Stimulated activated naive CD8-positive, alpha-beta T cell treated with anti-CD3 and anti-CD28 coated beads, Interleukin-15, Interleukin-2, amounts not matched to agents 100 U/mL and 50 U/mL, for 24 hours (primary cell): ENCODE measurements at regions not wholly inside any gene's neighbourhood (a gene's known extent, or its start where the extent isn't known, plus 50 kb on each side); places are given as distances from the start of the nearest gene placed in this dataset.

ENCODE experiments used
- ATAC-seq: fragments of 150-1000 bp; cut with Tn5 transposase; one replicate; pipeline ENCODE4 v1.10.0; 2021
- DNase-seq: peaks from one replicate; pipeline ENCODE4 v3.0.0; 2021

DNA sequence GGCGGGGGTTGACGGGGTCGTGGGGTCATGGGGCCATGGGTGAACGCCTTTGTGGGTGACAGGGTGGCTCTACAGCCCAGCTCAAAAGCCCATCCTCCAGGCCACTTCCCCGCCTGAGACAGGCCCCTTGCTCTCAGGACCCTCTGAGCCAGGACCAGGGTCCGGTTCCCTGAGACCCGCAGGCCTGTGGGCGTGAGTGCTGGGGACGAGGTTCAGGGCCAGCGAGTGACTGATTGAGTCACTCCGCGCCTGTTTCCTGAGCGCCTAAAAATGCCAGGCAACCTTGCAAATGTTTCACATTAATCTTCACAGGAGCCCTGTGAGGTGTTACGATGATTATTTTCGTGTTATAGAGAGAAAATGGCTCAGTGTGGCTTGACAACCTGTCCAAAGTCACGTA, 97.8 kb downstream of the ZNF674 start:
- peak; percentile 47 for ATAC-seq
- DNase-seq = no peak

DNA sequence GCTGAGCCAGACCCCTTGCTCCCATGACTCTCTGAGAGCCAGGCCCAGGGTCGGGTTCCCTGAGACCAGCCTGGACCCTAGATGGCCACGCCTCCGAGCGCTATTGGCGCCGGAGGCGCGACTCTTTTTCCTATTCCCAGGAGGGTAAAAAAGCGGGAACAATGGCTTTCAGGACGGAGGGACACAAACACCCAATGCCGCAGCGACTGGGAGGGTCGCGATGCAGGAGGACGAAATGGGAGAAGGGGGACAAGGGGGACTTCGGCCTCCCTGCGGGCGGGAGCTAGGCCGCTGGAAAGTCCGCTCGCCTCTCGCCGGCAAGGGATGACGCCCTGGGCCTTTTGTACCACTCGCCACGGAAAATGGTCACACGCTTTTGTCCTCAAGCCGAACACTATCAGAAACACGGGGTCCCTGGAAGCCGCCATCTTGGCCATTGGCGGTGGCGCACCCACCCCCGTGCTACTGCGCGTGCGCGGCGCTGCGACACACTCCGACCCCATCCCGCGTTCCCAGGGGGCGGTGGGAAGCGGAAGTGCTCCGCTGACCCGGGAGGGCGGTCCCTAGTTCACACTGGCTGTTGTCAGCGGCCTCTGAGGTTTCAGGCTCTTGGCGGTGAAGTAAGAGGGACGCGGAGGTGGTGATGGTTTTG, 98.4 kb downstream of the ZNF674 start:
- peak; percentile 89 for DNase-seq

DNA sequence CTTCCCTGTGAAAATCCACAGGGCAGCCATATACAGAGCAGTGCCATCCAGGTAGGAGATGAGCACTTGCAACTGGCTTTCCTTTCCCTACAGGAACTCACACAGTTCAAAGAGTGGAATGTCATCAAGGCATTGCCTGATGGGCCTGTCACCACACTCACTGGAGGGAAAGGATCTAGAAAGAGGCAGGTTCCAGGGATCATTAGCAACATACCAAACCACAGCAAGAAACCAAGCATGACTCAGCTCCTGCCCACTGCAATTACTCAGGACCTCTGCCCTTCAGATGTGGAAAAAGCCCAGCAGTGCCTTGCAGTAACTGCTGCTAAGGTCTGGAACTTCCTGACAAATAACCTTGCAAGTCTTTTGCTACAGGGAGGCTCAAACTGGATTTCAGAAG, 101.2 kb downstream of the ZNF674 start:
- ATAC-seq (peak; percentile 11), DNase-seq (peak; percentile 25)

More for the DNA sequence above, 98.4 kb downstream of the ZNF674 start:
- peak; percentile 92 for ATAC-seq

DNA sequence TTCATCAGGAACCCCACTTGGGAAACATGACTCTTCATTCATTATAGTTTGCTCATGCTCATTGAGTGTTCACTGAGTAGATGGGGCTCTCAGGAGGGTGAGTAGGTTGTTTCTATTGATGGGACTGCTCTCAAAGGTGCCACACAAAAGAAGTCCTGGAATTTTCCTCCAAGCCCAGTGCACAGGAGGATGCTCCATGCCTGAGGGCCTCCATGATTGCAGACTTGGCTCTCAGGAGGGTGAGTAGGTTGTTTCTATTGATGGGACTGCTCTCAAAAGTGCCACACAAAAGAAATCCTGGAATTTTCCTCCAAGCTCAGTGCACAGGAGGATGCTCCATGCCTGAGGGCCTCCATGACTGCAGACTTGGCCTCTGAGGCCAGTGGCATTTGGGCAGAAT, 108.5 kb downstream of the ZNF674 start:
- ATAC-seq (no peak), DNase-seq (no peak)

DNA sequence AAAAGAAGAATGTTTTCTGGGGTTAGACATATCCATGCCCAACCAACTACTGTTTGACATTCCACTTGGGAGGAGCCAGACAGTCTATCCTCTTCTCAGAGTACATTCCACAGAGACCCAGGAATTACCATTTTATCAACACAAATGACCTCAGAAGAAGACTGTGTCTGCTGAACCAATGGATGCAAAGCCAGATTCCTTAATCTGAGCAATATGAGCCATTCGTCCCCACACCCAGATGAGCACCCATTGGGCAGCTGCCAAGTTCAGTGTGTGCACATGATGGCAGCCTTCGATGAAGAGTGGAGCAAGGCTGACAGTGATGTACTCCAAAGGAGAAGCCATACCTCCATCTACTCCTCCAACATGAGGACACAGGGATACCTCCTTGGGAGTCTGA, 111.3 kb downstream of the ZNF674 start:
- DNase-seq (no peak), ATAC-seq (no peak)

DNA sequence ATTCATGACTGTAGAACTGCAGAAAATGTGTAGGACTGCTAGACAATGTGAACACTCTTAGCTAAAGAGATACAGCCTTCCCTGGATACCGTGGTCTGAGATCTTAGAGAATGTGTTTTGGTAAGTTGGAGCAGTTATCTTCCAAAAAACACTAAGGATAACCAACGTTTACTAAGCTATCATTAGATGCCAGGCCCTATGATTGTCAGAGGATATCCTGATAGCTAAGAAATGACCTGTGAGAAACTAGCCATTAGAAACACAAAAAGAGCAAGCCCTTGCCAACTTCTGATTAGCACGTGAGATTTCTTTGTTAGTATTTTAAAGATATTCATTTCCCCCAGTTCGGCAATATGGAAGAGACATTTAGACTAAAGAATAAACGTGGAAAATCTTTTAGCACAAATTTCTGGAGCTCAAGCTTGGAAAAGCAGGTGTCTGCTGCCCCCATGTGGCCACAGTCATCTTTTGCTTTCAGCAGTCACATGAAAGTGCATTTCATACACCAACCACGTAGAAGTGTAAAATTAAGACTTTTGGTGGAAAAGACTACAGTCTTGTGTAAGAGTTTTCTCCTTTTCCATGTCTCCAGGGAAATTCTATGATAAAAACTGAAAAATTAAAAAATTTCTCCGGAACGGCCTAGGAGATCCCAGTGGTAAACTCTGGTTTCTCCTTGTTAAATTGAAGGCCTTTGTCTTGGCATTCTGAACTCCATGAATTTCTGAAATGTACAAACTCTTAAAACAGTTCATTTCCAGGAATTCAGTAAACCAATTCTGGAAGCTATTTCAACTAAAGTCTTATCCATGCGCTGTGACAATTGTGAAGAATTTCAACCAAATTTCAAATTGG, 136.4 kb downstream of the ZNF674 start:
- ATAC-seq = no peak
- peak; percentile 72 for DNase-seq

DNA sequence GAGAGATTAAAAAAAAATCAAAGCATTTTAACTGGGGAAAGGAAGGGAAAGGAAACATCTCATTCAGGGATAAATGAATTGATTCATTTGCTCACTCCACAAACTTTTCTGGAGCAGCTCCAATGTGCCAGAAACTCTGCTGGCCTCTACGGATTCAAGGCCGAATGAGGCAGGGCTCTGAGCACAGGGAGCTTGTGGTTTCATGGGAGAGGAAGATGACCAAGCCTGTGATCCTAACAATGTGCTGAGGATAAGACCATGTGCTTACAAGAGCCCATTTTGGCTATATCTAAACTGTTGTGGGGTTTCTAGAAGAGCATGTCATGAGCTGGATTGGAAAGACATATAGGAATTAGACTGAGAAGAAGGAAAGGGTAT, 137.5 kb downstream of the ZNF674 start:
- ATAC-seq = no peak
- DNase-seq = no peak

DNA sequence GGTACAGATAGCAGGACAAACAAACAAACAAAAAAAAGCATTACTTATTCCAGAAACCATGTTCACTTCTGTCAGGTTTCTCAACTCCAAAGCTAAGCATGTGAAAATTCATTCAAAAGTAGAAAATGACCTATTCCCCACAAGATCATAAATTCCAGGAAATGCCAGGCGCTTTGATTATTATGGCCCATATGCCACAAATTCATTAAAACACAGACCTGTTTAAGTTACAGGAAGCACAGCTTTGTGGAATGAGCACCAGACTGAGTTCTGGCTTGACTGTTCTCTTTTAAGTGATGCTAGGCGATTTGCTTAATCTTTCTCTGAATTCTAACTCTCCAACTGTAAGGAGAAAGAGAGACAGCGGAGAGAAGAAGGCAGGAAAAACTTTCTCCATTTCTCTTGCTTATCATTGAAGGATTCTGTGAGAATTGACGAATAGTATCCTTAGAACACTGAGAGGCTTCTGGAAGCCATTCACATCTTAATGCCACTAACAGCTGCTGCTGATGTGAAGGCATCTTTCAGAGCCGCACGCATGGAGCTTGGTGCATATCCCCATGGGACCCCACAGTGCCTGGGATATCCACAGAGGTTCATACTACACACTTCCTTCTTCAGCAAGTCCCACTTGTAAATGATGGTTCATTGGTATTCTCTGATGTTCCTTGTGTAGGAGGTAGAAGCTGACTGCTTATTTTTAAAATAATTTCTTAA, 138.0 kb downstream of the ZNF674 start:
- no peak for DNase-seq

DNA sequence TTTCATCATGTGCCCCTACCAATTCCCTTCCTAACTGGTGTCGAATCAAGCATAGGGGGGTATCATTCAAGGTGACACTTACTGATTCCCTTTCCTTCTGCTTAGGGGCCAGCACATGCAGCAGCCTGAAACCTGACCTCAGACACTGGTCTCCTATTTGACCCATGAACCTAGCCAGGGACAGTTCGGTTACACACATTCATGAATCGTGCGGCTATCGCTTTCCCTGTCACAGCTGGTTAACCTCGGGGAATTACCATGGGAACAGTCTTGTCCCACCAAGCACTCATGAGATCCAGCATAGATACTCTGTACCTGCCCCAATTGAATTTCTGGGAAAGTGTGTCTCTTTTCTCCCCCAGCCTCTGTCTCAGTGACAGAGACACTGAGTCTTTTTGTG, 140.4 kb downstream of the ZNF674 start:
- ATAC-seq = no peak
- no peak for DNase-seq

More for the DNA sequence above, 138.0 kb downstream of the ZNF674 start:
- no peak for ATAC-seq

DNA sequence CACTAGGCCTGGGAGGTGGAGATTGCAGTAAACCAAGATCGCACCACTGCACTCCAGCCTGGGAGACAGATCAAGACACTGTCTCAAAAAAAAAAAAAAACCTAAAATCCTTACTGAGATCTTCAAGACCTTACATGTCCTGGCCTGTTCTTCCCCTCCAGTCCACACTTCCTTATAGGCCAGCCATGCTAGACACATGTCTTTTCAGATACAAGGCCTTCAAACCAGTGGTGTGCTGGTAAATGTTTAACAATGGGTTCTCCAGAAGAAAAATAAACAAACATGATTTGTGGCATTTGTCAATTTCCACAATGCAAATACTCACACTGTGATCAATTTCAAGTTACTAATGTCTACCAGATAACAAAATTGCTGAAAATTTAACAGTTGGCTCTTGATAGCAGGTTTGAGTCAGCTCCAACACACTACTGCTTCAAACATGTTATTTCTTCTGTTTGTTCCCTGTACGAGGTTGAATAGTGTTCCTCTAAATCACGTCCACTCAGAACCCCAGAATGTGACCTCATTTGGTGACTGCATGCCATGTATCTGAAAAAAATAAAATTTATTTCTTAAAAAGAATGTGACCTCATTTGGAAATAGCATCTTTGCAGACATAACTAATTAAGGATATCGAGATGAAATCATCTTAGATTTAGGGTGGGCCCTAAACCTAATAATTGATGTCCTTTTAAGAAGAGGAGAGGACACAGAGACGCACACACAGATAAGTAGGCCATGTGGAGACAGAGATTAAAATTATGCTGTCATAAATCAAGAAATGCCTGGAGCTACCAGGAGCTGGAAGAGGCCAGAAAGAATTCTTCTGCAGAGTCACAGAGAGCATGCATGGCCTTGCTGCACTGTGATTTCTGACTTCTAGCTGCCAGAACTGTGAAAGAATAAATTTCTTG, 144.4 kb downstream of the ZNF674 start:
- DNase-seq = no peak
- no peak for ATAC-seq

DNA sequence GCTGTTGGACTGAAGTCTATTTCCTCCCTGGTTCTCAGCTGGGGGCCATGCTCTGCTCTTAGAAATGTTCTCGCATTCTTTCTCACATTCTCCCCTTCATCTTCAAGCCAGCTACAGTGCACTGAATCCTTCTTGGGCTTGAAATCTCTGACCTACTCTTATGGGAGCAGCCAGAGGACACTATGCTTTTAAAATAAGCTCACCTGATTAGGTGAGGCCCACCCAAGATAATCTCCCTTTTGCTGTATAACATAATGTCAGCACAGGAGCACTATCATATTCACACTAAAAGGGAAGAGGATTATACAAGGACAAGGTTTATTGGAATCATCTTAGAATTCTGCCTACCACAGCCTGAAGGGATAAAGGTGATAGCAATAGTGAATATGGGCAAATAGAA, 146.3 kb downstream of the ZNF674 start:
- ATAC-seq (no peak), DNase-seq (no peak)

DNA sequence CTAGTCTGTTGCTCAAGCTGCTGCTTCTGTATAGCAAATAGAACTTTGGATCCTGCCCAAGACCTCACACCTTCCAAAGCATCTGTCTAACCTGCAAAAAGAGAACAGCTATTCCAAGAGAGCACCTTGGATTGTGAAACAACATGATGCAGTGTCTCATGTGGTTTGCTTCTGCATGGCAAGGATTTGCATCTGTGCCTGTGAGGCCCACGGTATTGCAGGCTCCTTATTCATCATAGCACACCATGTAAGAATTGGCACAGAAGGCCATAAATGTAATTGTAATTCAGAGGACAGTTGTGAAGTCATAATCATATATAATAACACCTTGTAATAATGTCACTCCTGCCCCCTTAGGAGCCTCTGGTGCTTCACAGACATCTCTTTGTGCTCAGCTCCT, 147.1 kb downstream of the ZNF674 start:
- no peak for ATAC-seq

DNA sequence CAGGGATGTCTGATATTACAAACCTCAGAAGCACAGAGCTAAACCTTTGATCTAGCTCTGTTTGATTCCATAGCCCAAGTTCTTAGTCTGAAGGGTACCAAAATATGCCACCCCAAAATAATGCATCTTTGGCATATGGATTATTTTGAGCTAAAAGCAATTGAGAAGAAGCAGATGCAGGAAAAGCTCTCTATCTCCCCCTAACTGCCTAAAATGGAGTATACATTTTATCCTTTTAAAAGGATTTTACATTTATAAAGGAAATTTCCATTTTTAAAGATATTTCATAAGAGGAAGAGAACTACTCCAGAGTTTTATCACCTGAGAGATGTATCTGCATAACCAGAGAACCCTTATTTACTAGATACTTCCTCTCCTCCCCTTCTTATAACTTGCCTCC, 158.7 kb downstream of the ZNF674 start:
- no peak for ATAC-seq
- DNase-seq = no peak

More for the DNA sequence above, 147.1 kb downstream of the ZNF674 start:
- no peak for DNase-seq

DNA sequence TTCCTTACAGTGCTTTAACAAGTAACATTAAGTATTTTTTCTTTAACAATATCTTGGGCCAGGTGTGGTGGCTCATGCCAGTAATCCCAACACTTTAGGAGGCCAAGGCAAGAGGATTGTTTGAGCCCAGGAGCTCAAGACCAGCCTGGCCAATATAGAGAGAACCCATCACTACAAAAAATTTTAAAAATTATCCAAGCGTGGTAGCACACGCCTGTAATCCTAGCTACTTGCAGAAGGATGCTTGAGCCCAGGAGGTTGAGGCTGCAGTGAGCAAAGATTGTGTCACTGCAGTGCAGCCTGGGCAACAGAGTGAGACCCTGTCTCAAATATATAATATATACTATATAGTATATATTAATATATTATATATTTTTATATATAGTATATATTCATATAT, 162.2 kb downstream of the ZNF674 start:
- ATAC-seq = no peak

DNA sequence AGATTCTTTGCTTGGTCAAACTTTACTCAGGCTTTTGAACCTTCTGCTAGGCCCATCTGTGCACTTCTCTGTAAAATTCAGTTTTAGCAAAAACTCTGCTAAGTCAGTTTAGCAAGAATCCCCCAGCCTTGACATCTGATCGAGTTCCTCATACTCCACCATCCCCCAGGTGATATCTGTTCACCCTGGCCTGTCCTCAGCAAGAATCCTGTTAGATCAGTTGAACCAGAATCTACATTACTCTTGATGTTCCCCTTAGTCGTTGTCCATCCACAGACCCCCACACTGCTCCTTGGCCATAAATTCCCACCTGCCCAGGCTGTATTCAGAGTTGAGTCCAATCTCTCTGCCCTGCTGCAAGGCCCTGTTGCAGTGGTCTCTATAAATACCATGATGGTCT, 162.6 kb downstream of the ZNF674 start:
- ATAC-seq (no peak), DNase-seq (no peak)

More for the DNA sequence above, 162.2 kb downstream of the ZNF674 start:
- DNase-seq = no peak

DNA sequence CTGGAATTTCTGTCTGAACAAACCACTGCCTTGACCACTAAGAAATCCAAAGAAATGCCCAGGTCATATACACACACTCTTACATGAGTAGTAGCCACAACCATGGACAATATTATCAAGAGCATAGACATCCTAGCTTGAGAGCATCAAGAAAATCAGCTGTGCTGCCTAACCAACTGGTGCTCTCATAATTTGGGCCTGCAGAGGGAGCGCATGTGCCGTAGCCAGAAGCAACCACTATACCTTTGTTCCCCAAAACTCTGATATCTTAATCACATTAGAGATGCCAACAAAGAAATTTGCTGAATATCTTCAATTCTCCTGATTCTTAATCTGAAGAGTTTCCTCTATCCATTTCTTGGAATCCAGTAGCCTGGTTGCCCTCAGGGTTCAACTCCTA, 163.6 kb downstream of the ZNF674 start:
- peak; percentile 33 for DNase-seq
- ATAC-seq = no peak

DNA sequence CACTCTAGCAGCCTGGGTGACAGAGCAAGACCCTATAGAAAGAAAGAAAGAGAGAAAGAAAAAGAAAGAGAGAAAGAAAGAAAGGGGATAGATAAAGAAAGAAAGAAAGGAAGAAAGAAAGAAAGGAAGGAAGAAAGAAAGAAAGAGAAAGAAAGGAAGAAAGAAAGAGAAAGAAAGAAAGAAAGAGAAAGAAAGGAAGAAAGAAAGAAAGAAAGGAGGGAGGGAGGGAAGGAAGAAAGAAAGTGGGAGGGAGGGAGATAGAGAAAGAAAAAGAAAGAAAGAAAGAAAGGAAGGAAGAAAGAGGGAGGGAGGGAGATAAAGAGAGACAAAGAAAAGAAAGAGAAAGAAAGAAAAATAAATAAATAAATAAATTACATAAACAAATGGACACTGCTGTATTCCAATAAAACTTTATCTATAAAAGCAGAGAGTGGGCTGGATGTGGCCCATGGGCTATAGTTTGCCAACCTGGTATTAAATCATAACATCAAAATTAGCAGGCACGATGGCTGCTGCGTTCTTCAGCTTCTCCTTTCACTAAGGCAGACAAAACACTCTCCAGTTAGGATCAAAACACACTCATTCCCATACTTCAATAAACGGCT, 165.0 kb downstream of the ZNF674 start:
- no peak for ATAC-seq

DNA sequence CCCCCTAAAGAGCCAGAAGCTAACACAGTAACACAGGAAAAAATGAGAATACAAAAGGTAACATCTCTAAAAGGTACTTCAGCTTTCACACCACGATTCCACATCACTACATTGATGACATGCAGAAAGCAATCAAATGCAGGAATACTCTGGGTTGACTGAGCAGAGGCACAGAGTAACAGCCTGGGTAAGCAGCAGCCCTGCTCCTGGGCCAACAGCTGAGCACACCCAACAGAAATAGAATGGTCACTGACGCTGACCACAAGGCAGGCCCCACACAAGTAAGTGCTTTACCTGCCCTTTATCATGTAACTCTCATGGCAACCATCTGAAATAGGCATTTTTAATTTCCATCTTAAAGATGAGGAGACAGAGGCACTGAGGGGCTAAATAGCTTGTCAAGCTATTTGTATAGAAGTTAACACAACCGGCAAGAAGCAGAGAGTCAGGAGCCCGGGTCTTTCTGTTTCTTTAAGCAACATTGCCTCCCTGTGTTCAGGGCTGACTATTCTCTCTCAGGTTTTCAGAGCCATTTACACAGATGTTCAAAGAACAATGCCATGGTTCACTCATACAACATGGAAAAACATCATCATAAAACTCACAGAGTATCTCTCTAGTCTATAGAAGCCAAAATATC, 168.9 kb downstream of the ZNF674 start:
- DNase-seq (peak; percentile 11), ATAC-seq (peak; percentile 82)

More for the DNA sequence above, 165.0 kb downstream of the ZNF674 start:
- no peak for DNase-seq

DNA sequence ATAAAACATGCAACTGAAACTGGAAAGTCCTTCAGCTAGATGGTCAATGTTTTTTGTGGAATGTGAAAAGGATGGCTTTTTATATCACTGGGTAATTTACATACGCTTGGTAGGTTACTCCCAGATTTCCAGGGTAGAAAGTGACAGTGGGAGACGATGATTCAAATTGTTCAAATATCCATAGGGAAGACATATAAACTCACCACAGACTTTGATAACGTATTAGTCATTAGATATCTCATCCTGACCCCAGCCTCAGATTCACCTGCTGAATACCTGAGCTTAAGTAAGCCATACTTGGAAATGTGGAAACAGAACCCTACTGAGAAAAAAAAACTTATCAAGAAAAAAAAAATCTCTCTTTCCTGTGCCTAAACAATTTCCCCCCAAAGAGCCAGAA, 169.4 kb downstream of the ZNF674 start:
- ATAC-seq (no peak), DNase-seq (no peak)

DNA sequence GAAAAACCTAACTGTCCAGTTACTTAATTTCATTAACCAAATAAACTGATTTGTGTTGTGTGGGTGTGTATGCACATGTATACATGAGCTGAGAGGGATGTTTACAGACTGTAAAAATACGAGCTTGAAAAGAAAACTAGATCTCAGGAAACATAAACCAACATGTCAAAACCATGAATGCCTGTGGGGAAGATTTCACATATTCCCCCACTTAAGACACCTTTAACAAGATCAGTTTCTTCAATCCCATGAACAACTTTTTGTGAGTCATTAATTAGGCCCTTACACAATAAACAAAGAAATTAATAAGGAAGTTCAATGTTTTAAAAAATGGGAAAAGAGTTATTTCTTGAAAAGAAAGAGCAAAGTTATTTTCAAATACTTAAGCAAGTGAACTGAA, 170.8 kb downstream of the ZNF674 start:
- no peak for ATAC-seq
- DNase-seq = no peak

DNA sequence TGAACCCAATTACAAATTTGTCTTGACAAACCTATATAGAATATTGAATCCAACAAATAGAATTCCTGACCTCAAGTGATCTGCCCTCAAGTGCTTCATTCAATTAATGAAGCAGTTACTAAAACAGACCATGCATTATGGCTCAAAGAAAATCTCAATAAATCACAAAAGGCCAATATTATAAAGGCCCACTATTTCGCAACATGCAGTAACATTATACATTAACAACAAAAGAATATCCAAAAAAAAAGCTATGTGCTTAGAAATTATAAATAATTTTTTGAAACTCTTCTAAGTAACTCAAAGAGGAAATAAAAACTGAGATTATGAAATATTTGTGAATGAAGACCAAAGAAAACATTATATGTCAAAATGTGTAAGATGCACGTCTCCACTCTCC, 177.7 kb downstream of the ZNF674 start:
- DNase-seq (no peak), ATAC-seq (no peak)
